NCI-H1417 (cell line): ENCODE measurements at regions not wholly inside any gene's neighbourhood (a gene's known extent, or its start where the extent isn't known, plus 50 kb on each side); places are given as distances from the start of the nearest gene placed in this dataset.
A peak's percentile ranks its signal among the peaks of the same experiment; 100 is the strongest.
"Not testable (repeated sequence)": the region's sequence is repeated elsewhere in the genome, so short reads cannot be mapped to it uniquely, and the experiment has no call there.

Experiments used
- DNase-seq, 3 experiments: peaks; one replicate each; lab custom pipeline; 2025; lab: John Stamatoyannopoulos, UW

- DNase-seq, result no peak
These were observed 1259.1 kb downstream of the EPHA7 start for GRCh38 chr6:92160226-92160625.

DNA sequence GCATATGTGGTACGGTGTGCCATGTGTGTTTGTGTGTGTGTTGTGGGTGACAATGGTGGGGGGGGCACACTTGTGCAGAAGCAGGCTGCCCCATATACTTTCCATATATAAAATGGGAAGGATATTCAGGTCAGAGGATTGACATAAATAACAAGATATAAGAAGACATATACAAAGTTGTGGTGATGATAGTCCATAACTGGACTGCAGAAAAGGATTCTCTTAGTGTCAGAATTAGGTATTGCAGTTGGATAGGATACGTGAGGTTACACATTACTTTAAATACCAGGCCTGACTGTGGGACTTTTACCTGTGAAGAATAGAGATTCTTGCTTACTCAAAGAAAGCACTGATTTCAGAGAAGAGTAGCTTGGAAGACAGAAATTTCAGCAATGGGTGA lies 1260.3 kb downstream of the EPHA7 start:
- DNase-seq, result no peak

GRCh38 chr6:92150553-92150952 lies 1268.8 kb downstream of the EPHA7 start:
- no peak for DNase-seq

DNA sequence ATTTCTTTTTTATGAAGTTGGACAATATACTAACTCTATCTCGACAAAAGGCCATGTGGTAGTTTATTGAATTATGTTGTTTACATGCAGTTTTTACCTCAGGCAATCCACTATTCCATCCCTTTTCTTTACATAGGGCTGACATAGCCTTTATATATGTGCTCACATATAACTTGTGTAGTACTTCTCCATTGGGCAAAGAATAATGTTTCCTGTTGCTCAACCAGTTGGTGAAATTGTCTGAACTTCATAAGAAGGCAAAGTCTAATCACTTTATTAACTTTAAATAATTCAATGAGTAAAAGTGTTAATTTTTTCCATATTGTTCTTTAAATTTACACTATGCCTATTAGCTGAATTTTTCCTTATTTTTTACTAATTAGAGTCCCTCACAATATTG lies 1272.1 kb downstream of the EPHA7 start:
- no peak for DNase-seq

DNA sequence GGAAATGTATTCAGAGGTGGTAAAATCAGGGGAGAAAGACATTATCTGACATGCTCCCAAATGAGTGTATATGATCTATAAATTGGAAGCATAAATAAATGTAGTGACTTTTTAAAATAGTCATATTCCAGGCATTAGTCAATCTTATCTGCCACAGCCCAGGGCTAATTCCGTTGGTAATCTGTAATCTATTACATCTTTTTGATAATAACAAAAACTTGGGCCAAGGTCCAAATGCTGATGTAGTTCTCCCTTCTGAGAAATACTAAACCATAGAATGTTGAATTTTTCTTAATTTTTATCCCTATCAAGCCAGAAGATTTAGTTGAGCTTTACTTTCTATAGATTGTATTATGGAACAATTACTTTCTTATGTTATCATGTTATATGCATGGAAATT lies 1279.8 kb downstream of the EPHA7 start:
- DNase-seq, result no peak

GRCh38 chr6:92132957-92133356 lies 1286.4 kb downstream of the EPHA7 start:
- DNase-seq, result no peak

DNA sequence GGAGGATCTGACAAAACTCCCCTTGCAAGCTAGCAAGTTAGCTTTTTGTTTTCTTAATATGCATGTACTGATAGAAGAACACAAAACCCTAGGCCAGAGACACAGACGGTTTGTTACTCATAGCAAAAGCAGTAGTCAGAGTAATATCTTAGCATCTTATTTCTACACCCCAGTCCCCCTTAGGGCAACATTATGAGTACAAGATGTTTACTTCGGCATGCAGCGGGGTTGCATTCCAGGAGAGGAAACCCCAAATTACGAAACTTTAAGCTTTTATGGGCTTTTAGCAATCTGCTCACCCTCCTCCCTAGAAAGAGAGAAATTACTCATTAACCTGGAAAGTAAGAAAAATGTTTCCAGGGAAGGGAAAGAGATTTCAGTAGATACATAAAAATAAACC lies 1286.9 kb downstream of the EPHA7 start:
- no peak for DNase-seq

- DNase-seq, result no peak
These were observed 1288.4 kb downstream of the EPHA7 start for GRCh38 chr6:92130944-92131343.

DNA sequence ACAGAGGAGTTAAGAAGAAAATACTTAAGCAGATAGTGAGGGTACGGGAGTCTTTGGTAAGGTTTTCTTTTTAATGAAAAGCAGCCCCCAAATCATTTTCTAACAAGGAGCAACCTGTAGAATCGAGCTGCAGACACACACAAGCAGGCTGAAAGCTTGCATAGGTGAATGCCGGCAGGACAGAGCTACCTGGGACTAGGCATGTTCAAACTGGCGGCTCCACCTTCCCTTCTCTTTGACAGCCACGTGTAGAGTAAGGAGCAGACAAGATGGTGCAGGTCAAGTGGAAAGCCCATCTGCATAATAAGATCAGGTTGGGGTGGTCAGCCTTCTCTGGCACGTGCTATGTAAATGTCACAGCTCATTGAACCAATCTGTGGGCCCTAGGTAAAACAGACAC lies 1292.4 kb downstream of the EPHA7 start:
- no peak for DNase-seq

DNA sequence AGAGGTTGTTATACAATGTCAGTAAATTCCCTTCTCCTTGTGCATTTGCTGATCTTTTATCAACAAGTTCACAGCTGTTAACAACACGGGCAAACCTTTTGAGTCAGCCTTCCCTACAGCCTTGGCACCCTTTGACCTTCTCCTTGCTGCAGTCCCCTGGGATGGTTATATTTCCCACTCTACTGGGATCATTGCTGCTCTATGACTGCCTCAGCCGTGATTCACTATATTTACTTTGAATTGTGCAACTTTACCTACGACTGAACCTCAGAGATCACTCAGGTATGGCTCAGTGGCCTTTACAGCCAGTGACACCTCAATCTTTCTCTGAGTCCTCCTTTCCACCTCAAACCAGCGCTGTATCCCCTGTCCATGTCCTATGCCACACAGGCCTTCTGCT lies 1293.3 kb downstream of the EPHA7 start:
- no peak for DNase-seq

DNA sequence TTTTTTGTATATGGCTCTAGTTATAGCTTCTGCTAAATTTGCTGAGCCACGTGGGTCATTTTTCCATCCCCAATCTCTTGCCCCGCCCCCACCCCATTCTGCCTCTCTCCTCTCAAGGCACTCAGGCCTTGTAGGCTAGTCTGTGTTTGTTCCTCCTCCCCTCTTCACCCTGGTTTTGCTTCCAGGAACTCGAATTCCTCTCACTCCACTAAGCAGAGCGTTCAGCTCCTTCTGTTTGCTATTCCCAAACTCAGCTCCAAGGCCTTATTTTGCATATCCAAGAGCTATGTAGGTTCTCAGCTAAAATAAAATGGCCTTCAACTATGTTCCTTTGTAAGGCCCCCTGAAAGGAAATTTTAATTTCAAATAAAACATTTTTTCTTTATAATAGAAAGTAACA lies 1293.7 kb downstream of the EPHA7 start:
- no peak for DNase-seq

GRCh38 chr6:92124200-92124651 lies 1295.1 kb downstream of the EPHA7 start:
- no peak for DNase-seq

DNA sequence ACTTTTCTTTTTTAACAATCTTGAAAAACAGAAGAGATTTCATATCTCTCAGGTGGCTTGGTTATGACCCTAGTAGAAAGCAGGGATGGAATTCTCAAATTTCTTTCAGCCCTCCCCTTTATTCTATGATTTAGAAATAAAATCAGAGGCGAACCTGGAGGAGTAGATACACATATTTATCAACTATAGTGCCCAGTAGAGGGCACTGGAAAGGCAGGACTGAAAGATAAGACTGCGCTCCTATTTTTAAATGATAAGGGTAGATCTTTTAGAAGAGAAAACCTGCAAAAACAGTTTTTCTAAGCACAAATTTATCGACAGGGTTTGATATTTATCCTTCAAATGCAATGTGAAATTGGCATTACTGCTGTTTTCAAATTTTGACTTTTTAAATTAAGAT lies 1296.6 kb downstream of the EPHA7 start:
- DNase-seq, result peak in 2 of 3 experiments; percentile 28 to 66

DNA sequence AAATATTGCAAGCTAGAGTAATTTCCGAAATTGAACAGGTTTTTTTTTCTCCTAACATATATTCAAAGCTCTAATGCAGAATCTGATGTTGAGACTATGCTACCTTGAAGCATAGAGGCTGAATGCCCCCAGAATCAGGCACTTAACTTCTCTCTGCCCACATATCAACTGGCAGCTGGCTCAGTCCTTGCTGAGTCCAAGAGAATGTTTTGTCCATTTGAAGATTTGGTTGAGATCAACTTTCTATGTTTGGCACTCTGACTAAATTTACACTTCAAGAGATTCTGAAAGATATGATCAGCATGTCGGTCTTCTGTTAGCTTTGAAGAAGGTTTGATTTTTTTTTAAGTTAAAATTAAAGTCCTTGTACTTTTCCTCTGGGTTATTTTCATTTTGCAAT lies 1298.1 kb downstream of the EPHA7 start:
- no peak for DNase-seq

DNA sequence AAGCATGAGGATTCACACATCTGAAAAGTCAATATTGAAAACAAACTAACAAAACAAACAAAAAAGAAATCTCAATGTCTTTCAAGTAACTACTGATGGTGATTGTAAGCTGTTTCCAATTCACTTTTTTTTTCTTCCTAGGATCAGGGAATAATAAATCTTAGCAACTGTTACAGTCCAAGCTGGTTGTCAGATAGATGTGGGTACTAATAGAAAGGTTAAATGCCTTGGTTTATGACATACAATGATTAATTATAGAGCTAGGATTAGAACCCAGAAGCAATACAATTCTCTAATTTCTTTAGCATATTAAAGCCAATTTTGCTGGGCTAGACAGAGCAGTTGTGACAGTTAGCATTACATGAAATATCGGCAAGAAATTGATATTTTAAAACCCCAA lies 1301.6 kb downstream of the EPHA7 start:
- peak in 1 of 3 experiments; percentile 13 for DNase-seq

- no peak for DNase-seq
These were observed 1304.6 kb downstream of the EPHA7 start for GRCh38 chr6:92114797-92115196.

- peak in 2 of 3 experiments; percentile 16 to 55 for DNase-seq
These were observed 1305.2 kb downstream of the EPHA7 start for GRCh38 chr6:92114091-92114675.

DNA sequence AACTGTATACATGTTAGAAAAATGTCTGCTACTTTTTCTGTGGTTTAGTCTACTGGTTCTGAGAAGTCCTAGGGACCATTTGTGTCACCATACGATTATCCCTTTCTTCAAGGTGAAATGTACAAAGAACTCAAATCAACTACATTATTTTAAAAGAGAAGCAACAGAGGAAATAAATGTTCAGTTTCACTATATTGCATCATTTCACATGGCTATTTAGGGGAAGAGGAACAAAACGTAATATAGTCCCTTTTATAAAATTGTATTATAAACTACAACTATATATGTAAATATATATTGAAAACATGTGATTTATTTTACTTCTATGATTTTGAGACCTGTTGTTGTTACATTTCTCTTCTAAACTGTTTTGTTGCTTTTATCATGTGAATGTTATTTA lies 1308.0 kb downstream of the EPHA7 start:
- no peak for DNase-seq

- peak; percentile 53 to 82 (median 74) for DNase-seq
These were observed 1309.0 kb downstream of the EPHA7 start for GRCh38 chr6:92110403-92110802.

DNA sequence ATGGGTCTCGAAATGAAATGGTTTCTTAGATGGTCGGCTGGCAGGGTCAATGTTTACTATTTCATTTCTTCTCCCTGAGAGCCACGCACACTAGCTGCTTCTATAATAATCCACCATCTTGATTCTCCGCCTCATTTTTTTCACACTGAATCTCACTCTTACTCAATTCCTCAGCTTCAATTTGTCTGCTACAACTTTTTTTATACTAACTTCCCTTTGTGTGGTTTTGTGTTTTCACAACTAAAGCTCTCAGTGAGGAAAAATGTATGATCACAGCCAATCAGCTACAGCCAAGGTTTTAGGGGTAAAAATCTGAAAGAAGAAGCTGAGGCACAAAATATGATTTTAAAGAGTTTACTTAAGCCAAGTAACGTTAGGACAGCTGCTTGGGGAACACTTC lies 1309.4 kb downstream of the EPHA7 start:
- DNase-seq, result no peak

- no peak for DNase-seq
These were observed 1310.1 kb downstream of the EPHA7 start for GRCh38 chr6:92109256-92109655.

- no peak for DNase-seq
These were observed 1332.6 kb downstream of the EPHA7 start for GRCh38 chr6:92086750-92087149.

DNA sequence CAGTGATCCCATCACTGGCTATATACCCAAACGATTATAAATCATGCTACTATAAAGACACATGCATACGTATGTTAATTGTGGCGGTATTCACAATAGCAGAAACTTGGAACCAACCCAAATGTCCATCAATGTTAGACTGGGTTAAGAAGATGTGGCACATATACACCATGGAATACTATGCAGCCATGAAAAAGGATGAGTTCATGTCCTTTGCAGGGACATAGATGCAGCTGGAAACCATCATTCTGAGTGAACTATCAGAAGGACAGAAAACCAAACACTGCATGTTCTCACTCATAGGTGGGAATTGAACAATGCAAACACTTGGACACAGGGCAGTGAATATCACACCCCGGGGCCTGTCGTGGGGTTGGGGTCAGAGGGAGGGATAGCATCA lies 1335.4 kb downstream of the EPHA7 start:
- DNase-seq, result not testable (repeated sequence)

- DNase-seq, result no peak
These were observed 1347.0 kb downstream of the EPHA7 start for GRCh38 chr6:92072387-92072786.

- DNase-seq, result no peak
These were observed 1349.6 kb downstream of the EPHA7 start for GRCh38 chr6:92069781-92070180.
